GM12878 (cell line): ENCODE measurements at regions not wholly inside any gene's neighbourhood (a gene's known extent, or its start where the extent isn't known, plus 50 kb on each side); places are given as distances from the start of the nearest gene placed in this dataset.

ENCODE experiments used
- CEBPB ChIP-seq, 2 experiments: fragments of 150-350 bp in 1 of 2; IDR thresholded peaks; 2 replicates each; pipeline ENCODE4 v1.6.1; 2012 to 2014; ENCODE audit warnings: low read depth in 2 of 2, low read length in 2 of 2, borderline replicate concordance in 1 of 2, inconsistent platforms in 1 of 2
- MTA3 ChIP-seq: IDR thresholded peaks from 2 replicates; pipeline ENCODE4 v1.6.1; 2012; ENCODE audit warnings: low read length, inconsistent platforms, borderline replicate concordance
- STAT1 ChIP-seq: fragments of 450-650 bp; conservative IDR thresholded peaks from 2 replicates; pipeline ENCODE4 v1.6.1; 2014; ENCODE audit warnings: antibody characterized with exemption, mild to moderate bottlenecking
- TBL1XR1 ChIP-seq: IDR thresholded peaks from 2 replicates; pipeline ENCODE4 v1.6.1; 2012; ENCODE audit warnings: low read depth, low read length, improper control_type of control experiment
- TCF12 ChIP-seq: IDR thresholded peaks from 2 replicates; pipeline ENCODE4 v1.6.1; 2011; ENCODE audit warnings: low read depth, mild to moderate bottlenecking, low read length
- ZBED1 ChIP-seq: IDR thresholded peaks from 2 replicates; pipeline ENCODE4 v1.6.1; 2016; ENCODE audit warnings: borderline replicate concordance
- TF ChIP-seq, protein P1 (sequence below): fragments of 450-650 bp; IDR thresholded peaks from 2 replicates; pipeline ENCODE4 v1.6.1; 2018; ENCODE audit warnings: mild to moderate bottlenecking, low read depth, moderate library complexity; ENCODE audit not compliant: partially characterized antibody
- TF ChIP-seq, protein P2 (sequence below): fragments of 450-650 bp; formaldehyde crosslinking; IDR thresholded peaks from 2 replicates; pipeline ENCODE4 v1.4.0; 2022; ENCODE audit warnings: mild to moderate bottlenecking, moderate library complexity

DNA sequence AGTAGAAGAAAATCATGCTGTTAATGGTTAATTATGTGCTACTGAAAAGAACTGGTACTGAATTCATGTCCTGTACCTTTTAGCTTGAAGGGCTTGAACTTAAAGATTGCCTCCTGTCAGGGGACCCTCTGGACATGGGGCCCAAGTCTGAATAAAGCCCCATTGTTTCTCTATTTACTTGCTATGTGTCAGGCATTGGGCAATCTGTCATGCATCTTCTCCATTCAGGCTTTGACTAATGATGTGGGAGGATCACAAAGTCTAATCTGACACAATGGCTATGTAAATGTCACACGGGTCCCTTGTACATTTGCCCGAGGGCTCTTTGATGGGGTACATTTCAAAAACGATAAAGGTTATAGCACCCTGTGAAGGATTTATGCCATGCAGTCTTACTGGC, 64.0 kb upstream of the TUSC1 start (continued):
- TF ChIP-seq, protein P1, sequence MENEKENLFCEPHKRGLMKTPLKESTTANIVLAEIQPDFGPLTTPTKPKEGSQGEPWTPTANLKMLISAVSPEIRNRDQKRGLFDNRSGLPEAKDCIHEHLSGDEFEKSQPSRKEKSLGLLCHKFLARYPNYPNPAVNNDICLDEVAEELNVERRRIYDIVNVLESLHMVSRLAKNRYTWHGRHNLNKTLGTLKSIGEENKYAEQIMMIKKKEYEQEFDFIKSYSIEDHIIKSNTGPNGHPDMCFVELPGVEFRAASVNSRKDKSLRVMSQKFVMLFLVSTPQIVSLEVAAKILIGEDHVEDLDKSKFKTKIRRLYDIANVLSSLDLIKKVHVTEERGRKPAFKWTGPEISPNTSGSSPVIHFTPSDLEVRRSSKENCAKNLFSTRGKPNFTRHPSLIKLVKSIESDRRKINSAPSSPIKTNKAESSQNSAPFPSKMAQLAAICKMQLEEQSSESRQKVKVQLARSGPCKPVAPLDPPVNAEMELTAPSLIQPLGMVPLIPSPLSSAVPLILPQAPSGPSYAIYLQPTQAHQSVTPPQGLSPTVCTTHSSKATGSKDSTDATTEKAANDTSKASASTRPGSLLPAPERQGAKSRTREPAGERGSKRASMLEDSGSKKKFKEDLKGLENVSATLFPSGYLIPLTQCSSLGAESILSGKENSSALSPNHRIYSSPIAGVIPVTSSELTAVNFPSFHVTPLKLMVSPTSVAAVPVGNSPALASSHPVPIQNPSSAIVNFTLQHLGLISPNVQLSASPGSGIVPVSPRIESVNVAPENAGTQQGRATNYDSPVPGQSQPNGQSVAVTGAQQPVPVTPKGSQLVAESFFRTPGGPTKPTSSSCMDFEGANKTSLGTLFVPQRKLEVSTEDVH, result no peak
- TF ChIP-seq TCF12, result no peak
- TF ChIP-seq, protein P2, sequence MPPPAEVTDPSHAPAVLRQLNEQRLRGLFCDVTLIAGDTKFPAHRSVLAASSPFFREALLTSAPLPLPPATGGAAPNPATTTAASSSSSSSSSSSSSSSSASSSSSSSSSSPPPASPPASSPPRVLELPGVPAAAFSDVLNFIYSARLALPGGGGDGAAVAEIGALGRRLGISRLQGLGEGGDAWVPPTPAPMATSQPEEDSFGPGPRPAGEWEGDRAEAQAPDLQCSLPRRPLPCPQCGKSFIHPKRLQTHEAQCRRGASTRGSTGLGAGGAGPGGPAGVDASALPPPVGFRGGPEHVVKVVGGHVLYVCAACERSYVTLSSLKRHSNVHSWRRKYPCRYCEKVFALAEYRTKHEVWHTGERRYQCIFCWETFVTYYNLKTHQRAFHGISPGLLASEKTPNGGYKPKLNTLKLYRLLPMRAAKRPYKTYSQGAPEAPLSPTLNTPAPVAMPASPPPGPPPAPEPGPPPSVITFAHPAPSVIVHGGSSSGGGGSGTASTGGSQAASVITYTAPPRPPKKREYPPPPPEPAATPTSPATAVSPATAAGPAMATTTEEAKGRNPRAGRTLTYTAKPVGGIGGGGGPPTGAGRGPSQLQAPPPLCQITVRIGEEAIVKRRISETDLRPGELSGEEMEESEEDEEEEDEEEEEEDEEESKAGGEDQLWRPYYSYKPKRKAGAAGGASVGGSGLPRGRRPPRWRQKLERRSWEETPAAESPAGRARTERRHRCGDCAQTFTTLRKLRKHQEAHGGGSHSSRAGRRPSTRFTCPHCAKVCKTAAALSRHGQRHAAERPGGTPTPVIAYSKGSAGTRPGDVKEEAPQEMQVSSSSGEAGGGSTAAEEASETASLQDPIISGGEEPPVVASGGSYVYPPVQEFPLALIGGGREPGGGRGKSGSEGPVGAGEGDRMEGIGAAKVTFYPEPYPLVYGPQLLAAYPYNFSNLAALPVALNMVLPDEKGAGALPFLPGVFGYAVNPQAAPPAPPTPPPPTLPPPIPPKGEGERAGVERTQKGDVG, result no peak
- no peak for TF ChIP-seq STAT1
- TF ChIP-seq TBL1XR1, result no peak
- no peak for TF ChIP-seq ZBED1
- no peak for TF ChIP-seq MTA3
- no peak for TF ChIP-seq CEBPB (IDR thresholded peaks at IDR 0.05; ENCODE audit: borderline replicate concordance in 1 of 2, low read depth in 2 of 2, low read length in 2 of 2)
